GM12892 (cell line): ENCODE measurements at regions not wholly inside any gene's neighbourhood (a gene's known extent, or its start where the extent isn't known, plus 50 kb on each side); places are given as distances from the start of the nearest gene placed in this dataset.

ENCODE experiments used
- POLR2A ChIP-seq: IDR thresholded peaks from 2 replicates; pipeline ENCODE4 v1.6.1; 2011; ENCODE audit warnings: low read depth, low read length, control low read depth
- POLR2AphosphoS5 ChIP-seq: IDR thresholded peaks from 2 replicates; pipeline ENCODE4 v1.6.1; 2011; ENCODE audit warnings: low read depth, low read length, control low read depth
- TAF1 ChIP-seq: IDR thresholded peaks from 2 replicates; pipeline ENCODE4 v1.6.1; 2011; ENCODE audit warnings: low read depth, mild to moderate bottlenecking, control low read depth, low read length, borderline replicate concordance

DNA sequence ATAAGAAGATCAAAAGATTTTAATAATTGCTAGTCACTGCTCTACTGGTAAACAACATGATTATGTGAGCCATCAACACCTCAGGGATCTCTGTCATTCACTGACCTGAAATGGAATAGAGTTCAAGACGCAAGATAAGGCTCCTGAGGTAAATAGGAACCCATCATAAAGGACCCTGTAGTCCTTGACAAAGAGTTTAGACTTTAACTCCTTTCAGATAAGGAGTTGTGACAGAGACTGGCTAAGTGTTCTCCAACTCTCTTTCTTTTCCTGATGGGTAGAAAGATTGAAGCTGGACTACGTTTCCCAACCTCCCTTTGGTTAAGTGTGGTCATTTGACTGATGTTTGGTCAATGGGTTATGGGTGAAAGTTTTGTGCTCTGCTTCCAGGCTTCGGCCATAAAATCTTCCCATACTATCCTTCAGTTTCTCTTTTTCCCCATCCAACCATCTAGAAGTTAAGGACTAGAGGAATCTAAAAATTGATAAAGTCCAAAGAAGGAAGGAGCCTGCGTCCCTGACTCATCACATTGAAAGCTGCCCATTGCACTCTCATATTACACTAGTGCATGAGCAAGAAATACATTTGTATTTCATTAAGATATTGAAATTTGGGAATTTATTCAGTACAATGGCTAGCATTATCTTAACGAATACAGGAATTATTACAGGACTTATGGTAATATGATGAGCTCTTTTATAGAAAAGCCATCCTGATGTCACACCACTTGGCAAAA is 293.7 kb upstream of the ACVR2A start:
- TF ChIP-seq TAF1 (no peak), POLR2AphosphoS5 (no peak), POLR2A (no peak)
